CD8-positive, alpha-beta memory T cell (primary cell): ENCODE measurements at regions not wholly inside any gene's neighbourhood (a gene's known extent, or its start where the extent isn't known, plus 50 kb on each side); places are given as distances from the start of the nearest gene placed in this dataset.

ENCODE experiments used
- CTCF ChIA-PET: fragments of 350-600 bp; sonication (Branson Sonifier 250); formaldehyde crosslinking; loops from one replicate; lab custom pipeline; 2021; ENCODE audit warnings: antibody characterized with exemption; lab: Charles Lee
- POLR2A ChIA-PET: fragments of 350-600 bp; sonication (Branson Sonifier 250); formaldehyde crosslinking; loops from one replicate; lab custom pipeline; 2021; ENCODE audit warnings: antibody characterized with exemption; lab: Charles Lee
- DNase-seq, 5 donors: peaks; one replicate each; pipeline versions ENCODE4 v3.0.0 to v3.0.0-alpha.2; 2020 to 2022; ENCODE audit warnings: mixed read lengths in 1 of 5
- H3K27ac ChIP-seq: one replicate; pipeline ENCODE4 v1.7.0; 2013; ENCODE audit warnings: low read depth, mild to moderate bottlenecking, low read length, moderate library complexity
- H3K27me3 ChIP-seq: 2 replicates; pipeline ENCODE4 v1.7.0; 2013; ENCODE audit warnings: low read length, mild to moderate bottlenecking; ENCODE audit not compliant: insufficient read depth, poor library complexity, severe bottlenecking
- H3K36me3 ChIP-seq: 2 replicates; pipeline ENCODE4 v1.7.0; 2013; ENCODE audit warnings: mild to moderate bottlenecking, low read length, moderate library complexity; ENCODE audit not compliant: insufficient read depth
- H3K4me1 ChIP-seq: 2 replicates; pipeline ENCODE4 v1.7.0; 2013; ENCODE audit warnings: mild to moderate bottlenecking, low read length, moderate library complexity; ENCODE audit not compliant: insufficient read depth
- H3K4me3 ChIP-seq: 2 replicates; pipeline ENCODE4 v1.7.0; 2013; ENCODE audit warnings: mild to moderate bottlenecking, low read length
- H3K9me3 ChIP-seq: 2 replicates; pipeline ENCODE4 v1.7.0; 2013; ENCODE audit warnings: mild to moderate bottlenecking, low read length
- H3K27ac Mint-ChIP-seq, 8 donors: one replicate each; pipeline ENCODE4 v1.8.0; 2020 to 2021; ENCODE audit warnings: mixed read lengths in 8 of 8, mild to moderate bottlenecking in 6 of 8, inconsistent platforms in 3 of 8, moderate library complexity in 3 of 8
- H3K27me3 Mint-ChIP-seq, 2 donors: one replicate each; pipeline ENCODE4 v1.8.0; 2020 to 2021; ENCODE audit warnings: mixed read lengths in 2 of 2, mild to moderate bottlenecking in 1 of 2, moderate library complexity in 1 of 2
- H3K36me3 Mint-ChIP-seq, 3 donors: one replicate each; pipeline ENCODE4 v1.8.0; 2020 to 2021; ENCODE audit warnings: mixed read lengths in 3 of 3, inconsistent platforms in 1 of 3, mild to moderate bottlenecking in 1 of 3
- H3K4me1 Mint-ChIP-seq, 3 donors: one replicate each; pipeline ENCODE4 v1.8.0; 2020 to 2021; ENCODE audit warnings: mixed read lengths in 3 of 3, inconsistent platforms in 1 of 3, mild to moderate bottlenecking in 1 of 3
- H3K4me3 Mint-ChIP-seq, 7 donors: one replicate each; pipeline ENCODE4 v1.8.0; 2020 to 2021; ENCODE audit warnings: mixed read lengths in 7 of 7, mild to moderate bottlenecking in 6 of 7, moderate library complexity in 4 of 7, inconsistent platforms in 2 of 7
- H3K9me3 Mint-ChIP-seq, 5 donors: one replicate each; pipeline ENCODE4 v1.8.0; 2020 to 2022; ENCODE audit warnings: mixed read lengths in 5 of 5, mild to moderate bottlenecking in 3 of 5, moderate library complexity in 2 of 5, inconsistent platforms in 1 of 5

- POLR2A ChIA-PET, result no interaction called here
Measured at GRCh38 chr9:93810028-93810971, 144.9 kb downstream of the BARX1 start.

GRCh38 chr9:93809204-93809940 is 145.8 kb downstream of the BARX1 start:
- no peaks in the 10 kb centered on the region for H3K27me3 ChIP-seq
- no peaks in the 10 kb centered on the region for H3K9me3 ChIP-seq
- ChIA-PET POLR2A (no interaction called here), CTCF (no interaction called here)
- Mint-ChIP-seq H3K27ac (no peak overlapping the region), H3K4me3 (no peak overlapping the region), H3K27me3 (peaks cover 15 to 22% of the 10 kb centered on the region in 2 donors), H3K36me3 (no peaks in the 10 kb centered on the region), H3K4me1 (no peaks in the 10 kb centered on the region), H3K9me3 (peaks cover 0 to 8% (median 2%) of the 10 kb centered on the region in 5 donors)
- no peak for DNase-seq
- no peaks in the 10 kb centered on the region for H3K4me1 ChIP-seq
- H3K4me3 ChIP-seq, result no peak overlapping the region
- no peak overlapping the region for H3K27ac ChIP-seq
- no peaks in the 10 kb centered on the region for H3K36me3 ChIP-seq

More at GRCh38 chr9:93810028-93810971, 144.9 kb downstream of the BARX1 start:
- Mint-ChIP-seq H3K27ac (no peak overlapping the region), H3K36me3 (no peaks in the 10 kb centered on the region), H3K4me1 (no peaks in the 10 kb centered on the region), H3K4me3 (no peak overlapping the region), H3K9me3 (peaks cover 0 to 5% (median 0%) of the 10 kb centered on the region in 5 donors), H3K27me3 (peaks cover 19 to 20% of the 10 kb centered on the region in 2 donors)
- H3K4me1 ChIP-seq, result no peaks in the 10 kb centered on the region
- DNase-seq, result no peak
- no peaks in the 10 kb centered on the region for H3K9me3 ChIP-seq
- no peaks in the 10 kb centered on the region for H3K36me3 ChIP-seq
- CTCF ChIA-PET, result no interaction called here
- no peak overlapping the region for H3K4me3 ChIP-seq
- no peaks in the 10 kb centered on the region for H3K27me3 ChIP-seq
- H3K27ac ChIP-seq, result no peak overlapping the region

- no peaks in the 10 kb centered on the region for H3K4me1 Mint-ChIP-seq
- ChIA-PET CTCF (no interaction called here), POLR2A (no interaction called here)
- H3K9me3 ChIP-seq, result no peaks in the 10 kb centered on the region
- H3K27ac ChIP-seq, result no peak overlapping the region
- H3K9me3 Mint-ChIP-seq, result peaks cover 0 to 10% (median 5%) of the 10 kb centered on the region in 5 donors
- no peaks in the 10 kb centered on the region for H3K27me3 ChIP-seq
- H3K27ac Mint-ChIP-seq, result no peak overlapping the region
- no peak overlapping the region for H3K4me3 ChIP-seq
- H3K36me3 Mint-ChIP-seq, result no peaks in the 10 kb centered on the region
- no peak overlapping the region for H3K4me3 Mint-ChIP-seq
- DNase-seq, result no peak
- peaks cover 19 to 23% of the 10 kb centered on the region in 2 donors for H3K27me3 Mint-ChIP-seq
- no peaks in the 10 kb centered on the region for H3K4me1 ChIP-seq
- H3K36me3 ChIP-seq, result no peaks in the 10 kb centered on the region
Measured at GRCh38 chr9:93808115-93809029, 146.8 kb downstream of the BARX1 start.

GRCh38 chr9:93807166-93808074 is 147.7 kb downstream of the BARX1 start:
- no peak for DNase-seq
- no peak overlapping the region for H3K4me3 ChIP-seq
- H3K4me1 ChIP-seq, result no peaks in the 10 kb centered on the region
- Mint-ChIP-seq H3K27ac (no peak overlapping the region), H3K4me1 (no peaks in the 10 kb centered on the region), H3K4me3 (no peak overlapping the region), H3K27me3 (peaks cover 18 to 29% of the 10 kb centered on the region in 2 donors), H3K9me3 (peaks cover 0 to 10% (median 8%) of the 10 kb centered on the region in 5 donors), H3K36me3 (peaks cover 0 to 3% (median 0%) of the 10 kb centered on the region in 3 donors)
- CTCF ChIA-PET, result no interaction called here
- no peaks in the 10 kb centered on the region for H3K27me3 ChIP-seq
- POLR2A ChIA-PET, result no interaction called here
- no peaks in the 10 kb centered on the region for H3K9me3 ChIP-seq
- no peaks in the 10 kb centered on the region for H3K36me3 ChIP-seq
- H3K27ac ChIP-seq, result no peak overlapping the region

GRCh38 chr9:93801581-93802284 is 153.4 kb downstream of the BARX1 start:
- no peak overlapping the region for H3K4me3 ChIP-seq
- Mint-ChIP-seq H3K27me3 (peaks cover 26 to 61% of the 10 kb centered on the region in 2 donors), H3K4me3 (no peak overlapping the region), H3K9me3 (peaks cover 6 to 20% (median 17%) of the 10 kb centered on the region in 5 donors), H3K27ac (no peak overlapping the region), H3K36me3 (peaks cover 0 to 3% (median 0%) of the 10 kb centered on the region in 3 donors), H3K4me1 (no peaks in the 10 kb centered on the region)
- no peaks in the 10 kb centered on the region for H3K4me1 ChIP-seq
- no peaks in the 10 kb centered on the region for H3K9me3 ChIP-seq
- DNase-seq, result no peak
- ChIA-PET CTCF (no interaction called here), POLR2A (no interaction called here)
- H3K36me3 ChIP-seq, result no peaks in the 10 kb centered on the region
- no peaks in the 10 kb centered on the region for H3K27me3 ChIP-seq
- H3K27ac ChIP-seq, result no peak overlapping the region

GRCh38 chr9:93801120-93801519 is 154.0 kb downstream of the BARX1 start:
- Mint-ChIP-seq H3K27me3 (peaks cover 28 to 62% of the 10 kb centered on the region in 2 donors), H3K36me3 (peaks cover 0 to 3% (median 0%) of the 10 kb centered on the region in 3 donors), H3K4me3 (no peak overlapping the region), H3K27ac (no peak overlapping the region), H3K9me3 (peaks cover 6 to 20% (median 19%) of the 10 kb centered on the region in 5 donors), H3K4me1 (no peaks in the 10 kb centered on the region)
- no peak for DNase-seq
- ChIA-PET CTCF (no interaction called here), POLR2A (no interaction called here)
- Histone ChIP-seq H3K27ac (no peak overlapping the region), H3K4me1 (no peaks in the 10 kb centered on the region), H3K36me3 (no peaks in the 10 kb centered on the region), H3K27me3 (no peaks in the 10 kb centered on the region), H3K9me3 (no peaks in the 10 kb centered on the region), H3K4me3 (no peak overlapping the region)
